PC-9 (cell line): ENCODE measurements at regions not wholly inside any gene's neighbourhood (a gene's known extent, or its start where the extent isn't known, plus 50 kb on each side); places are given as distances from the start of the nearest gene placed in this dataset.

Experiments used
- BruUV-seq: library from RNA; stranded (reverse); fragments of 400-500 nt; replicated peaks from 2 replicates; lab custom pipeline; 2021; lab: Mats Ljungman, UMichigan
- CTCF ChIA-PET: fragments of 300-600 bp; sonication (Branson Sonifier 250); formaldehyde crosslinking; loops from one replicate; lab custom pipeline; 2022; ENCODE audit warnings: antibody characterized with exemption; lab: Charles Lee
- POLR2A ChIA-PET: fragments of 300-600 bp; sonication (Branson Sonifier 250); formaldehyde crosslinking; loops from one replicate; lab custom pipeline; 2022; ENCODE audit warnings: antibody characterized with exemption; ENCODE audit not compliant: unreplicated experiment; lab: Charles Lee
- DNase-seq, 2 experiments: peaks; one replicate each; pipeline versions ENCODE4 v3.0.0 to v3.0.0-alpha.2; 2015 to 2022; ENCODE audit warnings: mixed read lengths in 1 of 2
- H2AFZ ChIP-seq: fragments of 200-600 bp; sonication (generic); 2 replicates; pipeline ENCODE4 v1.8.1; 2017; ENCODE audit warnings: antibody characterized with exemption
- H3F3A ChIP-seq: fragments of 200-600 bp; sonication (generic); 2 replicates; pipeline ENCODE4 v1.8.1; 2017; ENCODE audit warnings: antibody characterized with exemption, mild to moderate bottlenecking, low read depth; ENCODE audit not compliant: insufficient read depth
- H3K27ac ChIP-seq: fragments of 200-600 bp; sonication (generic); 2 replicates; pipeline ENCODE4 v1.6.1; 2016; ENCODE audit warnings: mixed run types
- H3K27me3 ChIP-seq: fragments of 200-600 bp; sonication (generic); 2 replicates; pipeline ENCODE4 v1.6.1; 2016; ENCODE audit warnings: low read depth, mixed run types; ENCODE audit not compliant: insufficient read depth
- H3K36me3 ChIP-seq: fragments of 200-600 bp; sonication (generic); 2 replicates; pipeline ENCODE4 v1.6.1; 2016; ENCODE audit warnings: low read depth, mixed run types
- H3K4me1 ChIP-seq: fragments of 200-600 bp; sonication (generic); replicated peaks from 2 replicates; pipeline ENCODE4 v1.6.1; 2016; ENCODE audit warnings: mixed run types; ENCODE audit not compliant: insufficient read depth
- H3K4me2 ChIP-seq: fragments of 200-600 bp; sonication (generic); 2 replicates; pipeline ENCODE4 v1.6.1; 2017; ENCODE audit warnings: mixed run types
- H3K4me3 ChIP-seq: fragments of 200-600 bp; sonication (generic); 2 replicates; pipeline ENCODE4 v1.6.1; 2016; ENCODE audit warnings: mixed run types
- H3K79me2 ChIP-seq: fragments of 200-600 bp; sonication (generic); 2 replicates; pipeline ENCODE4 v1.6.1; 2017; ENCODE audit warnings: low read depth, mixed run types
- H3K9me2 ChIP-seq: fragments of 200-600 bp; sonication (generic); 2 replicates; pipeline ENCODE4 v1.8.1; 2017; ENCODE audit warnings: mild to moderate bottlenecking; ENCODE audit not compliant: insufficient read depth
- H3K9me3 ChIP-seq: fragments of 200-600 bp; sonication (generic); 2 replicates; pipeline ENCODE4 v1.8.1; 2016; ENCODE audit warnings: low read depth; ENCODE audit not compliant: insufficient read depth
- H4K20me1 ChIP-seq: fragments of 200-600 bp; sonication (generic); 2 replicates; pipeline ENCODE4 v1.8.1; 2017; ENCODE audit not compliant: insufficient read depth
- EZH2 ChIP-seq: fragments of 200-600 bp; sonication (generic); IDR thresholded peaks from 2 replicates; pipeline ENCODE4 v1.8.0; 2017; ENCODE audit warnings: antibody characterized with exemption, low read depth
- intact Hi-C: fragments of 100-400 bp; cut with micrococcal nuclease; formaldehyde crosslinking; loops from one replicate; pipeline ENCODE4 v1.10.0; 2022; ENCODE audit not compliant: unreplicated experiment
- TF ChIP-seq, protein P1 (sequence below): fragments of 200-600 bp; sonication (generic); conservative IDR thresholded peaks from 2 replicates; pipeline ENCODE4 v1.6.1; 2017; ENCODE audit warnings: mixed run types, antibody characterized with exemption, mild to moderate bottlenecking, moderate library complexity

DNA sequence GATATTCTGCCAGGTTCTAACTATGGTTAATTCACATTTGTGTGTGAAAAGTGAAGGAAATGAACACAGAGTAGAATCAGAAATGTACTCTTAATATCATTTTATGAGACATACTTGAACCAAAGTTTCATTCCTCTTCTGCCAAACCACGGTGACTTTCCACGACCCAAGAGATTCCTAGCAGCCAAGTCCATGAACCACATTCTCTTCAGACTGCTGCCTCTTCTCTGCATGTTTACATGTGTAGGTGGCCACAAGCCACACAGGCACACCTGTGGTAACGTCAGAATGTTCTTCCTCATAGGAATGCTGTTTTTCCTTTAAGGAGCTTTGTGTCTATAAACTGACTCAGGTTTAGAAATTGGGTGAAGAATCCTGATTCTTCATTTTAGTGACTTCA is 1411.2 kb downstream of the RAPGEF2 start:
- Histone ChIP-seq H3F3A (no peaks in the 10 kb centered on the region), H4K20me1 (no peaks in the 10 kb centered on the region), H3K27ac (no peak overlapping the region), H3K4me3 (no peak overlapping the region), H3K4me1 (no peaks in the 10 kb centered on the region), H3K27me3 (no peaks in the 10 kb centered on the region), H3K79me2 (no peaks in the 10 kb centered on the region), H3K9me3 (no peaks in the 10 kb centered on the region), H3K36me3 (no peaks in the 10 kb centered on the region), H2AFZ (no peak overlapping the region), H3K4me2 (no peak overlapping the region), H3K9me2 (no peaks in the 10 kb centered on the region)
- ChIA-PET CTCF (no interaction called here), POLR2A (no interaction called here)
- no peak for TF ChIP-seq EZH2
- TF ChIP-seq, protein P1, sequence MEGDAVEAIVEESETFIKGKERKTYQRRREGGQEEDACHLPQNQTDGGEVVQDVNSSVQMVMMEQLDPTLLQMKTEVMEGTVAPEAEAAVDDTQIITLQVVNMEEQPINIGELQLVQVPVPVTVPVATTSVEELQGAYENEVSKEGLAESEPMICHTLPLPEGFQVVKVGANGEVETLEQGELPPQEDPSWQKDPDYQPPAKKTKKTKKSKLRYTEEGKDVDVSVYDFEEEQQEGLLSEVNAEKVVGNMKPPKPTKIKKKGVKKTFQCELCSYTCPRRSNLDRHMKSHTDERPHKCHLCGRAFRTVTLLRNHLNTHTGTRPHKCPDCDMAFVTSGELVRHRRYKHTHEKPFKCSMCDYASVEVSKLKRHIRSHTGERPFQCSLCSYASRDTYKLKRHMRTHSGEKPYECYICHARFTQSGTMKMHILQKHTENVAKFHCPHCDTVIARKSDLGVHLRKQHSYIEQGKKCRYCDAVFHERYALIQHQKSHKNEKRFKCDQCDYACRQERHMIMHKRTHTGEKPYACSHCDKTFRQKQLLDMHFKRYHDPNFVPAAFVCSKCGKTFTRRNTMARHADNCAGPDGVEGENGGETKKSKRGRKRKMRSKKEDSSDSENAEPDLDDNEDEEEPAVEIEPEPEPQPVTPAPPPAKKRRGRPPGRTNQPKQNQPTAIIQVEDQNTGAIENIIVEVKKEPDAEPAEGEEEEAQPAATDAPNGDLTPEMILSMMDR = no peak
- no TSS peak for BruUV-seq
- no peak for DNase-seq
- intact Hi-C loops = no loop called here

- H2AFZ ChIP-seq = no peak overlapping the region
These were observed 1420.4 kb downstream of the RAPGEF2 start for GRCh38 chr4:160523231-160523630.

DNA sequence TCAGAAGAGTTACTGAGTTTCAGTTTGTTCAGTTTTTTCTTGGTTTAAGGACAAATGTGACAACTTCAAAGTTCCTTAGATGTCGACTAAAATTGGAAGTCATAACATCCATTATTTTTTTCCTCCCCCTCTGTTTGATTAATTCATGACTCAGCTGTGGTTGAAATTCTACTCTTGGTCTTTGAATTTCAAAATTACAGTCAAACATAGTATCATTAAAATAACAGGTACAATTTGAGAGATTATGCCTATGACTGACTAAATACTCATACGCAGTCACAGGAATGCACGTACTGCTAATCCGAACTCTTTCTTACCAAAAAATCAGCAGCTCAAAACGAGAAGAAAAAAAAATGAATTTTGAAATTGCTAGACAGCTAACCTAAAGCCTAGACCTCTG is 1434.8 kb downstream of the RAPGEF2 start:
- no peak for TF ChIP-seq EZH2
- TF ChIP-seq, protein P1 = no peak
- no peaks in the 10 kb centered on the region for H3K79me2 ChIP-seq
- H3K4me3 ChIP-seq = no peak overlapping the region
- H2AFZ ChIP-seq = no peak overlapping the region
- H3K27me3 ChIP-seq = no peaks in the 10 kb centered on the region
- BruUV-seq = no TSS peak
- no peak for DNase-seq
- no peaks in the 10 kb centered on the region for H3K36me3 ChIP-seq
- no peaks in the 10 kb centered on the region for H3F3A ChIP-seq
- intact Hi-C loops = no loop called here
- H4K20me1 ChIP-seq = no peaks in the 10 kb centered on the region
- H3K4me2 ChIP-seq = no peak overlapping the region
- no peaks in the 10 kb centered on the region for H3K9me3 ChIP-seq
- no peaks in the 10 kb centered on the region for H3K4me1 ChIP-seq
- no peak overlapping the region for H3K27ac ChIP-seq
- ChIA-PET POLR2A (no interaction called here), CTCF (no interaction called here)
- no peaks in the 10 kb centered on the region for H3K9me2 ChIP-seq

More at GRCh38 chr4:160523231-160523630, 1420.4 kb downstream of the RAPGEF2 start:
- no peak overlapping the region for H3K27ac ChIP-seq
- no TSS peak for BruUV-seq
- peak in 1 of 2 experiments; percentile 42 for DNase-seq
- no peaks in the 10 kb centered on the region for H3K9me2 ChIP-seq
- no peaks in the 10 kb centered on the region for H3K9me3 ChIP-seq
- H3K4me3 ChIP-seq = no peak overlapping the region
- no peaks in the 10 kb centered on the region for H3K27me3 ChIP-seq
- H3K36me3 ChIP-seq = no peaks in the 10 kb centered on the region
- H3K4me2 ChIP-seq = 0 out of 2 replicates have a peak overlapping the region, but pooled peaks have one; percentile 9
- no peak for TF ChIP-seq EZH2
- TF ChIP-seq, protein P1 = no peak
- no peaks in the 10 kb centered on the region for H4K20me1 ChIP-seq
- intact Hi-C loops = no loop called here
- no peaks in the 10 kb centered on the region for H3F3A ChIP-seq
- H3K4me1 ChIP-seq = peaks cover 10% of the 10 kb centered on the region; the same call in 1 of the 2 replicates
- ChIA-PET CTCF (interaction anchor here (0.7 kb wide), 1 partner anchor 320 kb away, joined by 4 read pairs; no protein-coding TSS in a partner anchor), POLR2A (no interaction called here)
- no peaks in the 10 kb centered on the region for H3K79me2 ChIP-seq
